ENCODE measurements at regions not wholly inside any gene's neighbourhood (a gene's known extent, or its start where the extent isn't known, plus 50 kb on each side); places are given as distances from the start of the nearest gene placed in this dataset.

DNA sequence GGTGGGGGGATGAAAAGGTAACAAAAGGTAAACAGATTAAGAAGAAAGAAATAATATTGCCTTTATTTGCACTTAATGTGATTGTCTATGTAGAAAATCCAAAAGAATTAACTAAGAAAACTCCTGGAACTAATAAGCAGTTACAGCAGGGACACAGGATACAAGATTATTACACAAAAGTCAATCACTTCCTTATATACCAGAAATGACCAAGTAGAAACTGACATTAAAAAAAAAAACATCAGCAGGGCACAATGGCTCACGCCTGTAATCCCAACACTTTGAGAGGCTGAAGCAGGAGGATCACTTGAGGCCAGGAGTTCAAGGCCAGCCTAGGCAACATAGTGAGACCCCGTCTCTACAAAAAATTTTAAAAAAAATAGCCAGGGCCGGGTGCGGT lies 123.2 kb upstream of the RIPOR2 start:
- CTCF ChIA-PET = interaction anchor here (2.6 kb wide), 1 partner anchor 32 kb away, joined by 13 read pairs; no protein-coding TSS in a partner anchor

DNA sequence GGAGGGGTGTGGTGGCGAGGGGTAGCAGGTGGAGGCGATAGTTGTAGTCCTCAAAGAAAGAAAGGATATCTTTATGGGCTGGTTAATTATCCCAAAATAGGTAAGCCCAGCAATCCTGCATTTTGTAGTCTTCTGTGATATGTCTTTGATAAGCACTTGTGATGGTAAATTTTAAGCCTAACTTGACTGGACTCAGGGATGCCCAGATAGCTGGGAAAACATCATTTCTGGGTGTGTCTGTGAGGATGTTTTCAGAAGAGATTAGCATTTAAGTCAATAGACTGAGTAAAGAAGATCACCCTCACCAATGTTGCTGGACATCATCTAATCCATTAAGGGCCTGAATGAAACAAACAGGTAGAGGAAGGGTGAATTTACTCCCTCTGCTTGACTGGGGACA lies 124.8 kb upstream of the RIPOR2 start:
- no peak for DNase-seq
- peaks cover 2% of the 10 kb centered on the region for H3K36me3 Mint-ChIP-seq (ENCODE audit: low read depth)
- H3K4me1 Mint-ChIP-seq = peaks cover 31% of the 10 kb centered on the region
- POLR2A ChIA-PET = no interaction called here
- CTCF ChIA-PET = interaction anchor here (0.9 to 2.6 kb wide), 7 partner anchors 10 to 204 kb away, joined by 3 to 13 read pairs (median 5); no protein-coding TSS in a partner anchor
- H3K27me3 Mint-ChIP-seq = peaks cover 2% of the 10 kb centered on the region
- H3K27ac Mint-ChIP-seq = no peak overlapping the region
- H3K9me3 Mint-ChIP-seq = no peaks in the 10 kb centered on the region
- H3K4me3 Mint-ChIP-seq = no peak overlapping the region

More for the DNA sequence above, 123.2 kb upstream of the RIPOR2 start:
- H3K4me3 Mint-ChIP-seq = no peak overlapping the region
- DNase-seq = no peak
- H3K27ac Mint-ChIP-seq = no peak overlapping the region
- peaks cover 42% of the 10 kb centered on the region for H3K4me1 Mint-ChIP-seq
- H3K9me3 Mint-ChIP-seq = no peaks in the 10 kb centered on the region
- no peaks in the 10 kb centered on the region for H3K27me3 Mint-ChIP-seq
- H3K36me3 Mint-ChIP-seq (ENCODE audit: low read depth) = peaks cover 2% of the 10 kb centered on the region
- POLR2A ChIA-PET = no interaction called here

DNA sequence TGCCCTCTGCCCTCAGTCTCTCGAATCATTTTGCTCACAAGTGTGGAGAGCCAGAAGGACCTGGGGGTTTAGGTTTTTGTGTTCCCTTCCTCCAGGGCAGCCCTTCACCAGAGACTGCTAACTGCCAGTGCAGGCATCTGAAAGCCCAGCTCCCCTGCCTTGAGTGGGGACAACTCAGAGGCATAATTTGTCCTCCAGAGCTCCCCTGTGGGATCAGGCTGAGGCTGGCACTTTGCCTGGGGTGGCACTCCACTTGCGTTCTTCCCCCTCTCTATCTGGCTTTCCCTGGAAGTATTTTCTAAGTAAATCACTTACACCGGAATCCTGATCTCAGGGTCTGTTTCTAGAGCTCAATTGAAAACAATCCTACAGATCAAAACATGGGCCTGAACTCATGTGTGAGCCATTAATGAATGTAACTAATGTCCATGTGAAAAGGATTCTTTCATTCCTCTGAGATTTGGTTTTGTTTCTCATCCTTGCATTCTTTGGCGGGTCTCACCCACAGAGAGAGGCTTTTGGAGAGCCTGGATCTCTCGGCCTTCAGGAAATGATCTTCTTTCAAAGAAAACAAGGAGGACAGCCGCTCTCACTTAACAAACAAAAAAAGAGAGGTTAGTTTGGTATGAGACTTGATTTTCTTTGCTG lies 125.7 kb upstream of the RIPOR2 start:
- Mint-ChIP-seq H3K9me3 (no peaks in the 10 kb centered on the region), H3K27me3 (peaks cover 2% of the 10 kb centered on the region), H3K4me3 (no peak overlapping the region), H3K4me1 (peaks cover 22% of the 10 kb centered on the region), H3K27ac (no peak overlapping the region), H3K36me3 (ENCODE audit: low read depth) (peaks cover 2% of the 10 kb centered on the region)
- DNase-seq = no peak
- ChIA-PET POLR2A (no interaction called here), CTCF (interaction anchor here (0.9 to 2.6 kb wide), 9 partner anchors 10 to 205 kb away, joined by 3 to 13 read pairs (median 5); no protein-coding TSS in a partner anchor)

DNA sequence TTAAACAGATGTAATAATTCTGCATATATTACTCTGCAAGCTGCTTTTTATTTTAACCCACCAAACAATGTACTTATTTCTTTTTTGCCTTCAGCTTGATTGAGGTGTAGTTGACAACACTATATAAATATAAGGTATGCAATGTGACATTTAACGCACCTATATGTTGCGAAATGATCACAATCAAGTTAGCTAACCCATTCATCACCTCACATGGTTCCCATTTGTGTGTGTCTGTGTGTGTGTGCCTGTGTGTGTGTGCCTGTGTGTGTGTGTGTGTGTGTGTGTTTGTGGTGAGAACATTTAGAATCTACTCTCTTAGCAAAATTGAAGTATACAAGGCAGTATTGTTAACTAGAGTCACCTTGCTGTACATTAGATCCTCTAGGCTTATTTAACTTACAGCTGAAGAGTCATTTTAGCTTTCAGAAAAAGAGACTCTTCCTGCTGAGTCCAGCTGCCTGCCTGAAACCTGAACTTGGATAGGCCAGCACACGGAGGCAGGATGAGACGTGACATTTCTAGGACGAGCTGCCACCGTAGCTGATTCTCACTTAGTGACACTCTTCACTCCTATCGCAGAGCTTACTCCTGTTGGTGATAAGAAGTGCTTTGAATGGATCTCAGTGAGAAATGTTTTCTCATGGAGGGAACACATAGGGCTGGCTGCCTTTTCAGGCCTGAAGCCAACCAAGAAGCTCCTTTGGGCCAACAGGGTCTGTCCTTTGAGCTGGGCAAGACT lies 126.5 kb upstream of the RIPOR2 start:
- Mint-ChIP-seq H3K27me3 (peaks cover 3% of the 10 kb centered on the region), H3K4me1 (peaks cover 16% of the 10 kb centered on the region), H3K27ac (no peak overlapping the region), H3K9me3 (no peaks in the 10 kb centered on the region), H3K36me3 (ENCODE audit: low read depth) (peaks cover 2% of the 10 kb centered on the region), H3K4me3 (no peak overlapping the region)
- CTCF ChIA-PET = interaction anchor here (0.5 to 2.5 kb wide), 12 partner anchors 9 to 455 kb away, joined by 3 to 15 read pairs (median 4); no protein-coding TSS in a partner anchor
- POLR2A ChIA-PET = no interaction called here
- no peak for DNase-seq

DNA sequence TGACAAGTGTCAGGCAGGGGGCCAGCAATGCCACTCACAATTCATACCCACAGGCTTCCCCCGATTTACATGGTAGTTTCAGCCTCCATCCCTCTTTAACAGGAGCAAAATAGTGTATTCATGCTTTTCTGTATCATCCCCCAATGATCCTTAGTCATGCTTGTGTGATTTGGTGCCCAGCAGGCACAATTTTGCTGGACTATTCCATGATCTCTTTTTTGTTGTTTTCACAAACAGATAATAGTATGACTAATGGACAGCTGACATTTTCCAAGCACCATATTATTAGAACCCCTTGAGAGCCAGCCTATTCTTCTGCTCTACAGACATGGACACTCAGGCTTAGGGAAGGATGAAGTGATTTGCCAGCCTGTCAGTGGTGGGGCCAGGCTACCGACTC lies 128.2 kb upstream of the RIPOR2 start:
- POLR2A ChIA-PET = no interaction called here
- H3K36me3 Mint-ChIP-seq (ENCODE audit: low read depth) = peaks cover 2% of the 10 kb centered on the region
- CTCF ChIA-PET = interaction anchor here (1.1 to 2.5 kb wide), 4 partner anchors 17 to 72 kb away, joined by 5 to 15 read pairs (median 8); no protein-coding TSS in a partner anchor

DNA sequence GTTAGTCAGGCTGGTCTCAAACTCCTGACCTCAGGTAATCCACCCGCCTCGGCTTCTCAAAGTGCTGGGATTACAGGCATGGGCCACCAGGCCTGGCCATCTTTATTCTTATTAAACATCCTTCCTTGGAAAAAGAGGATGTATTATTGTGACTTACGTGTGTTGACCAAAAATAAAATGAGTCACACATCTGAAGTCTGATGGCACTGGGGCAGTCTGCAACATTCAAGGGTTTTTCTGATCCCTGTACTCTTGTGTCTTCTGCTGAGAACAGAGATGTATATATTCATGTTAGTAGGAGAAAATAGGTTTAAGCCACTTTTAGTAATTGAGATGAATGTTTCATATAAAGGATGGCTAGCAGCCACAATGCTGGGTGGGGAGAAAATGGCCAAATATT lies 129.9 kb upstream of the RIPOR2 start:
- peaks cover 7% of the 10 kb centered on the region for H3K9me3 Mint-ChIP-seq
- ChIA-PET POLR2A (no interaction called here), CTCF (interaction anchor here (1.0 to 4.8 kb wide), 2 partner anchors 23 to 38 kb away, joined by 4 to 31 read pairs; no protein-coding TSS in a partner anchor)
- H3K4me1 Mint-ChIP-seq = peaks cover 1% of the 10 kb centered on the region
- DNase-seq = no peak
- H3K27me3 Mint-ChIP-seq = peaks cover 5% of the 10 kb centered on the region
- H3K27ac Mint-ChIP-seq = no peak overlapping the region
- H3K36me3 Mint-ChIP-seq (ENCODE audit: low read depth) = peaks cover 3% of the 10 kb centered on the region
- no peak overlapping the region for H3K4me3 Mint-ChIP-seq

More for the DNA sequence above, 128.2 kb upstream of the RIPOR2 start:
- H3K27ac Mint-ChIP-seq = no peak overlapping the region
- H3K4me1 Mint-ChIP-seq = peaks cover 6% of the 10 kb centered on the region
- no peak for DNase-seq
- no peak overlapping the region for H3K4me3 Mint-ChIP-seq
- H3K27me3 Mint-ChIP-seq = peaks cover 5% of the 10 kb centered on the region
- H3K9me3 Mint-ChIP-seq = no peaks in the 10 kb centered on the region

DNA sequence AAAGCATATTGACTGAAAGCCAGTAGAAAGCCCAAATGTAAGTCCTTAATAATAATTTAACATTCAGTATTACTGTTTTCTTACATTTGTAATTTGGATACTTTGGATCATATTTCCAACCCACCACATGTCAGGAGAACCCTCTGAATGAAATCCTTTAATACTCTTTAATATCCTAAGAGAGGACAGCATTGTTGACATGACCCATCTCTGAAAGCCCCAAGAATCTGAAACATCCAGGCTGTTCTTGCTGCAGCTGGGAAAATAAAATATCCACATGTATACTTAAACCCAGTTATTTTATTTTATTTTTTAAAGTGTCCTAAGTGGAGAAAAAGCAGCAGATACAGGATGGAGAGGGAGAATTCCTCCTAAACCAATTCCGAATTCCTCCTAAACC lies 130.8 kb upstream of the RIPOR2 start:
- CTCF ChIA-PET = interaction anchor here (1.0 to 4.8 kb wide), 2 partner anchors 26 to 39 kb away, joined by 3 to 31 read pairs; no protein-coding TSS in a partner anchor
- no peak overlapping the region for H3K27ac Mint-ChIP-seq
- no peak for DNase-seq
- H3K9me3 Mint-ChIP-seq = peaks cover 7% of the 10 kb centered on the region
- peaks cover 4% of the 10 kb centered on the region for H3K4me1 Mint-ChIP-seq
- H3K36me3 Mint-ChIP-seq (ENCODE audit: low read depth) = peaks cover 3% of the 10 kb centered on the region
- POLR2A ChIA-PET = no interaction called here
- peaks cover 5% of the 10 kb centered on the region for H3K27me3 Mint-ChIP-seq
- no peak overlapping the region for H3K4me3 Mint-ChIP-seq

DNA sequence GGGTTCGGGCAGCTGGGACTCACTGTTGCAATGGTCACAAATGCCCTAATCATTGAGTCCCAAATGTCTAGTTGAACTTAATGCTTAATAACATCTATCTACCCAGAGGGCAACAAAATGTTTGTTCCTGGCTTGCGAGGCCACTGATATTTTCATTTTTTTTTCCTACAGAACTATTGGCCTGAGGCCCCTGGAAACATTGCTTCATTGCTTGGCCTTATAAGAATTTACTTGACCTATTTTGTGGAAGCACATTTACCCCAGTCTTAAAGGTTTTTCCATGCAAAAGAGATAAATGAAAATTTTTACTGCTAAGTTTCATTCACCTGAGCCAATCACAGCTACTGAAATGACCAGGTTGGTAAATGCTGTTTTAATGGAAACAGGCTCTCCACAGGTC lies 133.1 kb upstream of the RIPOR2 start:
- DNase-seq = no peak
- H3K9me3 Mint-ChIP-seq = peaks cover 7% of the 10 kb centered on the region
- peaks cover 5% of the 10 kb centered on the region for H3K27me3 Mint-ChIP-seq
- H3K27ac Mint-ChIP-seq = no peak overlapping the region
- ChIA-PET CTCF (interaction anchor here (0.6 to 4.8 kb wide), 7 partner anchors 15 to 212 kb away, joined by 3 to 31 read pairs (median 3); no protein-coding TSS in a partner anchor), POLR2A (no interaction called here)
- peaks cover 4% of the 10 kb centered on the region for H3K4me1 Mint-ChIP-seq
- H3K36me3 Mint-ChIP-seq (ENCODE audit: low read depth) = peaks cover 3% of the 10 kb centered on the region
- H3K4me3 Mint-ChIP-seq = no peak overlapping the region

DNA sequence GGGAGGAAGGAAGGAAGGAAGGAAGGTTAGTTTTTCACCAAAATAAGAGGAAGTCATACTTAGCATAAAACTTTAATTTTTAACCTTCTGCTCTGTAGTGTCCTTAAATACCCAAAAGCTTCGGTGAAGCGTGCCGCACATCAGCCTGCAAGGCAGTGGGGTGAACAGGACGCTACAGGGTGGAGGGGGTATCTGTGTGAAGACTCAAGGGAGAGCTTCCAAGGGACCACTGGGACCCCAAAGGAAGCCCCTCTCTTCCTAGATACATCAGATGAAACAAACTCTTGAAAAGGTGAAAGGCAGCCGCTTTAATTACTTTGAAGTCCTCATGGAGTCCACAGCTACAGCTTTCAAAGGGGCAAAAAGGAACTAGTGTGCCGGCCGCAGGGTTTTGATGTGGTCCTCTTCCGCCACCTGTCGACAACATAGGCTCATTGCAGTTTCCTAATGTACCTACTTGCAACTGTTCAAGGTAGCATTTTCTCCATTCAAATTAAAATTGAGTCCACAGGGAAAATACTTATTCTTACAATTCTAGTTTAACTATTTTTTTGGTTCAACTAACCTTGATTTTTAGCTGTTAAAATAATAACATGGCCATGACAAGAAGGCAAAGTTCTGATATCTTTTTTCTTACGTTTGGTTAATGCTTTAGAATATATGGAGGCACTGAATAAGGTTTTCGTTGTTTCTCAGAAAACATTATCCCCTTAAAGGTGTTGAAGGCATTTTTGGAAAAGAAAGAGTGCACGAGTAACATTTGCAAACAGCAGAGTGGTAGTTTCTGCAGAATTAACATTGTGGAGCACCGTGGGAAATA lies 135.0 kb upstream of the RIPOR2 start:
- H3K27ac Mint-ChIP-seq = peak overlapping the region; percentile 86
- peaks cover 7% of the 10 kb centered on the region for H3K9me3 Mint-ChIP-seq
- H3K36me3 Mint-ChIP-seq (ENCODE audit: low read depth) = peaks cover 8% of the 10 kb centered on the region
- CTCF ChIA-PET = interaction anchor here (0.6 to 1.9 kb wide), 29 partner anchors 9 to 630 kb away, joined by 3 to 45 read pairs (median 4); no protein-coding TSS in a partner anchor
- peaks cover 3% of the 10 kb centered on the region for H3K27me3 Mint-ChIP-seq
- POLR2A ChIA-PET = interaction anchor here (0.9 to 1.0 kb wide), 2 partner anchors 43 to 53 kb away, joined by 3 to 5 read pairs; no protein-coding TSS in a partner anchor
- no peak overlapping the region for H3K4me3 Mint-ChIP-seq
- peaks cover 4% of the 10 kb centered on the region for H3K4me1 Mint-ChIP-seq
- peak; percentile 85 for DNase-seq

DNA sequence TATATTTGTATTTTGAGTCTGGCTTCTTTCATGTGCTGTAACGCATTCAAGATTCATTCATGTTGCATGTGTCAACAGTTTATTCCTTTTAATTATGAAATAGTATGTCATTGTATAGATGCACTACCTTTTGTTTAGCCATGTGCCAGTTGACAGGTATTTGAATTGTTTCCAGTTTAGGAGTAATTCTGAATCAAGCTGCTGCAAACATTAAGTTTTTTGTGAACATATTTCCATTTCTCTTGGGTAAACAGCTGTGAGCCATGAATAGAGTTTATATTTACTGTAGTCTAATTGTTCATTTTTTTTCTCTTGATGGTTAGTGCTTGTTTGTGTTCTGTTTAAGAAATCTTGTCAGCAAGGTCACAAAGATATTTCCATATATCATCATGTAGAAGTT lies 142.4 kb upstream of the RIPOR2 start:
- Mint-ChIP-seq H3K27ac (no peak overlapping the region), H3K27me3 (no peaks in the 10 kb centered on the region), H3K36me3 (ENCODE audit: low read depth) (peaks cover 28% of the 10 kb centered on the region), H3K9me3 (no peaks in the 10 kb centered on the region), H3K4me1 (peaks cover 2% of the 10 kb centered on the region), H3K4me3 (no peak overlapping the region)
- CTCF ChIA-PET = no interaction called here
- no peak for DNase-seq
- POLR2A ChIA-PET = no interaction called here

DNA sequence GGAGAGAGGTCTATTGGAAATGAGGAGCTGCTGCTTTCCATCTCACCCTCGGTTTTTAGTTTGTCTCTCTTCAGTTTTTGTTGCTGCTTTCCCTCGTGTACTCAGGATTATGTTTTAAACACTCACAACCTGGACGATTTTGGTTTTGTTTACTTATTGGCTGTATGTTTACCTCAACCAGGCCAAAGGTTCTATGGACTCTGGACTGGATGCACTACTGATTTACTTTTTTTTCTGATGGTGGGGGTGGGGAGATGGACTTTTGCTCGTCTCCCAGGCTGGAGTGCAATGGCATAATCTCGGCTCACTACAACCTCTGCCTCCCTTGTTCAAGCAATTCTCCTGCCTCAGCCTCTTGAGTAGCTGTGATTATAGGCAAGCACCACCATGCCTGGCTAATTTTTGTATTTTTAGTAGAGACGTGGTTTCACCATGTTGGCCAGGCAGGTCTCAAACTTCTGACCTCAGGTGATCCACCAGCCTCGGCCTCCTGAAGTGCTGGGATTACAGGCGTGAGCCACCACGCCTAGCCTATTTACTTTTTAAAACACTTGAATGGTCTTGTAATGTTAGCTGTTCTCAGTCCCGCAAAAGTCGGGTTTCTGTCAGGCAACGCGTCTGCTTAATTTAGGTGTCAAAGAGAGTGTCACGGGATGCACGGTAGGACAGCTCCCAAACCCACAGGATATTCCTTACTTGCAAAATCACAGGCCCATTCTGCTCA lies 148.2 kb upstream of the RIPOR2 start:
- DNase-seq = no peak
- Mint-ChIP-seq H3K36me3 (ENCODE audit: low read depth) (peaks cover 38% of the 10 kb centered on the region), H3K4me1 (peaks cover 13% of the 10 kb centered on the region), H3K9me3 (no peaks in the 10 kb centered on the region), H3K27me3 (no peaks in the 10 kb centered on the region), H3K27ac (no peak overlapping the region), H3K4me3 (no peak overlapping the region)
- ChIA-PET CTCF (interaction anchor here (1.3 kb wide), 2 partner anchors 11 to 51 kb away, joined by 3 read pairs; no protein-coding TSS in a partner anchor), POLR2A (interaction anchor here (0.7 kb wide), 1 partner anchor 58 kb away, joined by 13 read pairs; no protein-coding TSS in a partner anchor)

DNA sequence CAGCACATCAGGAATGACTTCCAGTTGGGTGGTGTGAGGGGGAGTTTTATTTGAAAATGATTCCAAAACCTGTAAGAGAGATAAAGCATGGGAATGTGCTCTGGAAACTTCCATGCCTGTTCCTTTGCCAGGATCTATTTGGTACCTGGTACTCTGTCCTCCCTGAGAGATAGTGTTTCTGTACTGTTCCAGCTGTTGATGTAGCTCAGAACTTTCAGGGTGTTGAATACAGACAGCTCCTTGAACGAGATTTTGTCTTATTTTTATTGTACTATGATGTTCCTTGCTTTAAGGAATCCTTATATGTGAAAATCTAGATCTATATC lies 148.7 kb upstream of the RIPOR2 start:
- Mint-ChIP-seq H3K4me3 (no peak overlapping the region), H3K4me1 (peaks cover 17% of the 10 kb centered on the region), H3K36me3 (ENCODE audit: low read depth) (peaks cover 43% of the 10 kb centered on the region), H3K27me3 (no peaks in the 10 kb centered on the region), H3K9me3 (no peaks in the 10 kb centered on the region), H3K27ac (no peak overlapping the region)
- DNase-seq = no peak
- ChIA-PET CTCF (interaction anchor here (1.3 kb wide), 2 partner anchors 10 to 50 kb away, joined by 3 read pairs; no protein-coding TSS in a partner anchor), POLR2A (interaction anchor here (0.7 kb wide), 1 partner anchor 59 kb away, joined by 13 read pairs; no protein-coding TSS in a partner anchor)

Measured in activated CD4-positive, alpha-beta T cell treated with anti-CD3 and anti-CD28 coated beads, Interleukin-2, amount 10 ng/mL, durations not matched to agents 7 days and 5 days (primary cell).